HepG2 (cell line): ENCODE measurements at regions not wholly inside any gene's neighbourhood (a gene's known extent, or its start where the extent isn't known, plus 50 kb on each side); places are given as distances from the start of the nearest gene placed in this dataset.

ENCODE experiments used
- ATAC-seq: fragments of 200-7000 bp; cut with Tn5 transposase; 3 replicates; pipeline ENCODE4 v1.9.1; 2020; ENCODE audit warnings: mild to moderate bottlenecking, moderate library complexity
- BruUV-seq: library from RNA; stranded (reverse); fragments of 400-500 nt; replicated peaks from 2 replicates; lab custom pipeline; 2021; lab: Mats Ljungman, UMichigan
- CTCF ChIA-PET: fragments of 300-600 bp; formaldehyde crosslinking; extraction: SDS; loops from one replicate; lab custom pipeline; 2021; ENCODE audit warnings: low total read pairs, inconsistent platforms, low intra/inter-chr PET ratio; lab: Yijun Ruan, JAX
- POLR2A ChIA-PET: fragments of 350-600 bp; sonication (Branson Sonifier 250); formaldehyde crosslinking; loops from one replicate; lab custom pipeline; 2020; ENCODE audit warnings: antibody characterized with exemption, inconsistent platforms; lab: Yijun Ruan, JAX
- DNase-seq: peaks from one replicate; pipeline ENCODE4 v3.0.0-alpha.2; 2015; ENCODE audit warnings: low spot score
- FAIRE-seq: peaks from 3 replicates; lab custom pipeline; 2011; peaks lifted over from hg19 to GRCh38; lab: Jason Lieb, UNC
- H2AFZ ChIP-seq: one replicate; pipeline ENCODE4 v1.6.1; 2011; ENCODE audit warnings: low read length, inconsistent platforms
- H3K27ac ChIP-seq: fragments of 300-600 bp; 3 replicates; pipeline ENCODE4 v1.8.0; 2011; ENCODE audit warnings: mixed run types, mild to moderate bottlenecking, mixed read lengths, low read length, inconsistent platforms; ENCODE audit not compliant: insufficient read depth; ENCODE audit errors: extremely low read length
- H3K27me3 ChIP-seq, 2 experiments: fragments of 200-600 bp in 1 of 2; 2 replicates in 1 of 2; 3 replicates in 1 of 2; pipeline versions ENCODE4 v1.6.0 to v1.8.0; 2011; ENCODE audit warnings: low read length in 2 of 2, mild to moderate bottlenecking in 2 of 2, moderate library complexity in 2 of 2, inconsistent platforms in 1 of 2; ENCODE audit not compliant: insufficient read depth in 2 of 2, control insufficient read depth in 1 of 2
- H3K36me3 ChIP-seq, 2 experiments: fragments of 200-600 bp in 1 of 2; replicated peaks in 1 of 2; 2 replicates in 1 of 2; 3 replicates in 1 of 2; pipeline versions ENCODE4 v1.5.1 to v1.8.0; 2011; ENCODE audit warnings: low read length in 2 of 2, inconsistent platforms in 1 of 2; ENCODE audit not compliant: insufficient read depth in 2 of 2, control insufficient read depth in 1 of 2
- H3K4me1 ChIP-seq: 2 replicates; pipeline ENCODE4 v1.5.1; 2012; ENCODE audit warnings: low read length, inconsistent platforms; ENCODE audit not compliant: insufficient read depth
- H3K4me2 ChIP-seq: 2 replicates; pipeline ENCODE4 v1.6.0; 2011; ENCODE audit warnings: low read depth, low read length, inconsistent platforms
- H3K4me3 ChIP-seq, 3 experiments: fragments of 200-600 bp in 1 of 3; sonication (generic), shearing (Covaris generic) in 1 of 3; replicated peaks in 1 of 3; 2 replicates each; pipeline ENCODE4 v1.5.1; 2011 to 2016; ENCODE audit warnings: low read length in 3 of 3, inconsistent platforms in 2 of 3, low read depth in 2 of 3, mild to moderate bottlenecking in 2 of 3, control low read depth in 1 of 3, mixed read lengths in 1 of 3; ENCODE audit not compliant: insufficient read depth in 1 of 3
- H3K79me2 ChIP-seq: one replicate; pipeline ENCODE4 v1.6.1; 2011; ENCODE audit warnings: low read length, inconsistent platforms; ENCODE audit not compliant: insufficient read depth
- H3K9ac ChIP-seq: 2 replicates; pipeline ENCODE4 v1.6.0; 2011; ENCODE audit warnings: mild to moderate bottlenecking, low read depth, low read length, inconsistent platforms; ENCODE audit not compliant: insufficient read depth
- H3K9me3 ChIP-seq: 2 replicates; pipeline ENCODE4 v1.5.1; 2012; ENCODE audit warnings: mild to moderate bottlenecking, low read length
- H4K20me1 ChIP-seq: 2 replicates; pipeline ENCODE4 v1.6.0; 2011; ENCODE audit warnings: inconsistent platforms, mild to moderate bottlenecking, low read length, moderate library complexity; ENCODE audit not compliant: insufficient read depth
- GFI1 ChIP-seq: sonication (generic); formaldehyde crosslinking; IDR thresholded peaks from 2 replicates; pipeline ENCODE4 v1.5.0; 2020; ENCODE audit warnings: missing genetic modification reagents, mild to moderate bottlenecking, borderline replicate concordance
- HOXD1 ChIP-seq: sonication (generic); formaldehyde crosslinking; IDR thresholded peaks from 2 replicates; pipeline ENCODE4 v1.5.0; 2020; ENCODE audit warnings: missing genetic modification reagents
- TCF7 ChIP-seq: sonication (generic); IDR thresholded peaks from 2 replicates; pipeline ENCODE4 v1.6.1; 2016; ENCODE audit warnings: antibody characterized with exemption, low read depth
- THYN1 ChIP-seq: sonication (generic); formaldehyde crosslinking; IDR thresholded peaks from 2 replicates; pipeline ENCODE4 v1.8.1; 2023; ENCODE audit warnings: low read depth, mild to moderate bottlenecking, moderate library complexity, missing genetic modification reagents, borderline replicate concordance
- ZFP1 ChIP-seq: IDR thresholded peaks from 2 replicates; pipeline ENCODE4 v1.6.1; 2016
- ZMAT3 ChIP-seq: sonication (generic); formaldehyde crosslinking; conservative IDR thresholded peaks from 2 replicates; pipeline ENCODE4 v1.7.0; 2021; ENCODE audit warnings: missing genetic modification reagents
- ZMYM4 ChIP-seq: sonication (generic); formaldehyde crosslinking; IDR thresholded peaks from 2 replicates; pipeline ENCODE4 v1.8.1; 2023; ENCODE audit warnings: mild to moderate bottlenecking, missing genetic modification reagents
- ZNF205 ChIP-seq: IDR thresholded peaks from 2 replicates; pipeline ENCODE4 v1.6.1; 2018; ENCODE audit warnings: missing biosample characterization, missing genetic modification reagents
- in situ Hi-C: cut with HindIII; loops from 2 replicates; pipeline ENCODE4 v1.10.0; 2017; ENCODE audit warnings: low pct_unique_long_range_greater_than_20kb; ENCODE audit not compliant: extremely low pct_ligation_motif_present
- intact Hi-C: fragments of 100-400 bp; cut with micrococcal nuclease; formaldehyde crosslinking; loops from one replicate; pipeline ENCODE4 v1.10.0; 2022; ENCODE audit not compliant: unreplicated experiment
- TF ChIP-seq, protein P1 (sequence below): sonication (generic); formaldehyde crosslinking; IDR thresholded peaks from 2 replicates; pipeline ENCODE4 v1.5.0; 2020; ENCODE audit warnings: mild to moderate bottlenecking, missing genetic modification reagents, moderate library complexity
- TF ChIP-seq, protein P2 (sequence below): IDR thresholded peaks from 2 replicates; pipeline ENCODE4 v1.6.1; 2016; ENCODE audit warnings: missing compliant biosample characterization, missing genetic modification reagents, borderline replicate concordance
- TF ChIP-seq, protein P3 (sequence below): IDR thresholded peaks from 2 replicates; pipeline ENCODE4 v1.6.1; 2016; ENCODE audit warnings: mild to moderate bottlenecking
- TF ChIP-seq, protein P4 (sequence below): sonication (generic); formaldehyde crosslinking; IDR thresholded peaks from 2 replicates; pipeline ENCODE4 v1.5.0; 2020; ENCODE audit warnings: mild to moderate bottlenecking, low read depth, missing genetic modification reagents, borderline replicate concordance
- TF ChIP-seq, protein P5 (sequence below): sonication (generic); formaldehyde crosslinking; IDR thresholded peaks from 2 replicates; pipeline ENCODE4 v1.4.0; 2020; ENCODE audit warnings: missing genetic modification reagents

DNA sequence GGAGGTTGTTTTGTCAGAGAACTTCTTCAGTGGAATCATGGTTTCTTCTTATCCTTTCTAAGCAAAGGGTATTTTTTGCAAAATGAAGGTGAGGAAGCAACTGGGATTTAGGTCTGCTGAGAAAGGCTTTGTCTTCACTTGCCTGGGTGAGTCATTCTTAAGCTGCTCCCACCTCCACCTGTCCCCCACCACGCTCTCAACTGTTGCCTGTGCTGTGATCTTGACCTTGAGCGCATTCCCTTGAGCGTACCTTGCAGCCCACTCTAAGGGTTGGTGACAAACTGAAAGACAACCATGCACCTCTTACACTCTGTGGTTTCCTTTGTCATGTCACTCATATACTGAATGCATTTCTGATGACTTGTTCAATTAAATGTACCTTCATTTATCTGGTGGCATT lies 641.1 kb downstream of the RNF144B start (continued):
- TF ChIP-seq, protein P1, sequence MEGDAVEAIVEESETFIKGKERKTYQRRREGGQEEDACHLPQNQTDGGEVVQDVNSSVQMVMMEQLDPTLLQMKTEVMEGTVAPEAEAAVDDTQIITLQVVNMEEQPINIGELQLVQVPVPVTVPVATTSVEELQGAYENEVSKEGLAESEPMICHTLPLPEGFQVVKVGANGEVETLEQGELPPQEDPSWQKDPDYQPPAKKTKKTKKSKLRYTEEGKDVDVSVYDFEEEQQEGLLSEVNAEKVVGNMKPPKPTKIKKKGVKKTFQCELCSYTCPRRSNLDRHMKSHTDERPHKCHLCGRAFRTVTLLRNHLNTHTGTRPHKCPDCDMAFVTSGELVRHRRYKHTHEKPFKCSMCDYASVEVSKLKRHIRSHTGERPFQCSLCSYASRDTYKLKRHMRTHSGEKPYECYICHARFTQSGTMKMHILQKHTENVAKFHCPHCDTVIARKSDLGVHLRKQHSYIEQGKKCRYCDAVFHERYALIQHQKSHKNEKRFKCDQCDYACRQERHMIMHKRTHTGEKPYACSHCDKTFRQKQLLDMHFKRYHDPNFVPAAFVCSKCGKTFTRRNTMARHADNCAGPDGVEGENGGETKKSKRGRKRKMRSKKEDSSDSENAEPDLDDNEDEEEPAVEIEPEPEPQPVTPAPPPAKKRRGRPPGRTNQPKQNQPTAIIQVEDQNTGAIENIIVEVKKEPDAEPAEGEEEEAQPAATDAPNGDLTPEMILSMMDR (CRISPR knock-in tag) = no peak
- TF ChIP-seq, protein P2, sequence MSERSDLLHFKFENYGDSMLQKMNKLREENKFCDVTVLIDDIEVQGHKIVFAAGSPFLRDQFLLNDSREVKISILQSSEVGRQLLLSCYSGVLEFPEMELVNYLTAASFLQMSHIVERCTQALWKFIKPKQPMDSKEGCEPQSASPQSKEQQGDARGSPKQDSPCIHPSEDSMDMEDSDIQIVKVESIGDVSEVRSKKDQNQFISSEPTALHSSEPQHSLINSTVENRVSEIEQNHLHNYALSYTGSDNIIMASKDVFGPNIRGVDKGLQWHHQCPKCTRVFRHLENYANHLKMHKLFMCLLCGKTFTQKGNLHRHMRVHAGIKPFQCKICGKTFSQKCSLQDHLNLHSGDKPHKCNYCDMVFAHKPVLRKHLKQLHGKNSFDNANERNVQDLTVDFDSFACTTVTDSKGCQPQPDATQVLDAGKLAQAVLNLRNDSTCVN (CRISPR knock-in tag) = no peak
- TF ChIP-seq, protein P3, sequence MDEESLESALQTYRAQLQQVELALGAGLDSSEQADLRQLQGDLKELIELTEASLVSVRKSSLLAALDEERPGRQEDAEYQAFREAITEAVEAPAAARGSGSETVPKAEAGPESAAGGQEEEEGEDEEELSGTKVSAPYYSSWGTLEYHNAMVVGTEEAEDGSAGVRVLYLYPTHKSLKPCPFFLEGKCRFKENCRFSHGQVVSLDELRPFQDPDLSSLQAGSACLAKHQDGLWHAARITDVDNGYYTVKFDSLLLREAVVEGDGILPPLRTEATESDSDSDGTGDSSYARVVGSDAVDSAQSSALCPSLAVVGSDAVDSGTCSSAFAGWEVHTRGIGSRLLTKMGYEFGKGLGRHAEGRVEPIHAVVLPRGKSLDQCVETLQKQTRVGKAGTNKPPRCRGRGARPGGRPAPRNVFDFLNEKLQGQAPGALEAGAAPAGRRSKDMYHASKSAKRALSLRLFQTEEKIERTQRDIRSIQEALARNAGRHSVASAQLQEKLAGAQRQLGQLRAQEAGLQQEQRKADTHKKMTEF = no peak
- TF ChIP-seq, all 625 proteins: peak for 0

DNA sequence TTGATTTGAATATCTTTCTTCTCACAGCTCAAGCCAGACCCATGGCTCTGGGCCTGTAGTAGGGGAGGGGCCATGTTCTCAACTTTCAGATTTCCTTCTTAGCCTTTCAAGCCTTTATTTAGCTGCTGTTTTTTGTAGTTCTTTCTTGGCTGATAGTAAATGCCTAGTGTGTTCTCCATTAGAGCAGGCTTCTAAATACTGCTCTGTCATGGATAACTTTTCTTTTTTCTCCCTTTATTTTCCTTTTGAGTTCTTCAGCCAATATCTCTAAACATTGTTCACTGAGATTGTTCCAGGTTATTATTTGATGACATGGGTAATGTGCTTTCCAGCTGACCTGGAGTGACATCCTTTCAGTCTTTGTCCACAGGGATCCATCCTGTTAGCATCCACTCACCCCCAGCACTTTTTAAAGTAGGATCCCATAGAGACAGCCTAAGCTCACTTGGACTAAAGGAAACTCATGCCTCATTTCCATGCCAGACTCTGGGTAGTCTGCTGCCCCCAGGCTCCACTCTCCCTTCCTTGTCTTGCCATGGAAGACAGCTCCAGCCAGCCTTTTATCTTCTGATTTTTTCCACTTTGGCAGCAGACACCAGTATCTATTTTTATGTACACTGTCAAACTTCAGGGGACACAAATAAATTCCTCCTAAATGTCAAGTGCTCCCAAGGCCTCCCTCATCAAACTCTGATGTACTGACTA lies 645.6 kb downstream of the RNF144B start:
- in situ Hi-C loops = no loop called here
- POLR2A ChIA-PET = no interaction called here
- Histone ChIP-seq H3K36me3 (no peaks in the 10 kb centered on the region), H3K4me1 (no peaks in the 10 kb centered on the region), H3K27ac (no peak overlapping the region), H3K9me3 (peaks cover 56% of the 10 kb centered on the region), H3K9ac (no peak overlapping the region), H3K79me2 (no peaks in the 10 kb centered on the region), H3K4me2 (no peak overlapping the region), H3K27me3 (no peaks in the 10 kb centered on the region), H4K20me1 (no peaks in the 10 kb centered on the region), H2AFZ (no peak overlapping the region), H3K4me3 (no peak overlapping the region)
- no peak for ATAC-seq
- DNase-seq = no peak
- no peak for FAIRE-seq
- CTCF ChIA-PET = no interaction called here
- no TSS peak for BruUV-seq
- intact Hi-C loops = no loop called here
- TF ChIP-seq, protein P4, sequence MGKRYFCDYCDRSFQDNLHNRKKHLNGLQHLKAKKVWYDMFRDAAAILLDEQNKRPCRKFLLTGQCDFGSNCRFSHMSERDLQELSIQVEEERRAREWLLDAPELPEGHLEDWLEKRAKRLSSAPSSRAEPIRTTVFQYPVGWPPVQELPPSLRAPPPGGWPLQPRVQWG = no peak
- TF ChIP-seq GFI1 (CRISPR knock-in tag) (no peak), HOXD1 (no peak), ZNF205 (CRISPR knock-in tag) (no peak), ZMAT3 (no peak), ZFP1 (CRISPR knock-in tag) (no peak), ZMYM4 (CRISPR knock-in tag) (no peak), THYN1 (no peak), TCF7 (no peak)
- TF ChIP-seq, protein P5, sequence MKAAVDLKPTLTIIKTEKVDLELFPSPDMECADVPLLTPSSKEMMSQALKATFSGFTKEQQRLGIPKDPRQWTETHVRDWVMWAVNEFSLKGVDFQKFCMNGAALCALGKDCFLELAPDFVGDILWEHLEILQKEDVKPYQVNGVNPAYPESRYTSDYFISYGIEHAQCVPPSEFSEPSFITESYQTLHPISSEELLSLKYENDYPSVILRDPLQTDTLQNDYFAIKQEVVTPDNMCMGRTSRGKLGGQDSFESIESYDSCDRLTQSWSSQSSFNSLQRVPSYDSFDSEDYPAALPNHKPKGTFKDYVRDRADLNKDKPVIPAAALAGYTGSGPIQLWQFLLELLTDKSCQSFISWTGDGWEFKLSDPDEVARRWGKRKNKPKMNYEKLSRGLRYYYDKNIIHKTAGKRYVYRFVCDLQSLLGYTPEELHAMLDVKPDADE (CRISPR knock-in tag) = no peak
